ENCODE measurements at regions not wholly inside any gene's neighbourhood (a gene's known extent, or its start where the extent isn't known, plus 50 kb on each side); places are given as distances from the start of the nearest gene placed in this dataset.
A peak's percentile ranks its signal among the peaks of the same experiment; 100 is the strongest.
"Not testable (repeated sequence)": the region's sequence is repeated elsewhere in the genome, so short reads cannot be mapped to it uniquely, and the experiment has no call there.

GRCh38 chr1:94769551-94769950, 50.6 kb upstream of the SLC44A3 start:
- DNase-seq: no peak

DNA sequence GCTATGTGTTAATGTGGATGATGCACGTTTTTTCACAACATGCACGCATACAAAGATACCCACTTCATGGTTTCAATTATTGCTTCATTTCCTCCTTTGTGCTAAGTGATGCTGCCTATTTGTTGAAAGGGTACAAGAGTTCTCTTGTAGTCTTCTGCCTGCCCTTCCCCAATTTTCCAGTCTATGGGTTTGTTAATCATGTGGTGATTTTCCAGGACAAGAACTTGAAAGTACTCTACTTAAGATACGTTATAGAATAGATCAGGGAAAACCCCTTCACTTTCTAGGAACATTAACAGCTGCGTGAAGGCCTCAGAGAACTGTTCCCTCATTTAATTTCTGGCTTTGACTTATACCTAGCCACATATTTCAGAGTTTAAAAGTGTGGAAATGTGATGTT, 52.1 kb upstream of the SLC44A3 start:
- DNase-seq: no peak

DNA sequence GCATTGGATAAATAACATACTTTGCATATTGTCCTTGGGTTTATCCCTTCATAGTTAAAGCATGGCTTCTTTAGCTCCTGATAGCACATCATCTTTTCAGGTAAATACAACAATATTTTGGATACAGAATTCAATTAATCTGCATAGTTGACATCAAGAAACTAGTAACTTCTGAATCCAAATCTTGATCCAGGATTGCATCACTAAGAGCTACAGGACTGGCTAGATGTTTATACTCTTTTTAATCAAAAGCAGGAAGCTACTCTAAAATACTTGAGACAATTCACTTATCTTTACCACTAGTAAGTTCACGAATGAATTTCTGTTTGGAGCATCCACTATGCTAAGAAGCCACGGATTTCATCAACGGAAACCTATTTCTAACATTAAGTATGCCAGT, 54.2 kb upstream of the SLC44A3 start:
- no peak for DNase-seq

- no peak for DNase-seq
Observed at GRCh38 chr1:94759188-94759587, 61.0 kb upstream of the SLC44A3 start.

DNA sequence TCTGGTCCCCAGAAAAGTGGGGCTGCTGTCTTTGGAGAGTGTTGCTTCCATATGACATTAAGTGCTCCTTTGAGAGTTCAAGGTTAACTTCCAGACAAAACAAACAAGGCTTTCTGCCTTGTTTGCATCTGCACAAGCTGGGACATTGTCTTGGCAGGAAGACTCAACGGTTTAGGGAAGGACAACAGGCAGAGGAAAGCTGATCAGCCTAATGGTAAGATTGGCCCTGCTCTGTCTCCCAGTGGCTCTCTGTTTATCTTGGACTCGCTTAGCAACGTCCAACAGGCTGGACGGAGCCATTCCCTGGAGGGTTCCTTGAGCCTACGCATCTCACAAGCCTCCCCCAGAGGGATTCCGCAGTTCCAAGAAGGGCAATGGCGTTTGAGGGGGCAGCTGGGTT, 62.2 kb upstream of the SLC44A3 start:
- no peak for DNase-seq

DNA sequence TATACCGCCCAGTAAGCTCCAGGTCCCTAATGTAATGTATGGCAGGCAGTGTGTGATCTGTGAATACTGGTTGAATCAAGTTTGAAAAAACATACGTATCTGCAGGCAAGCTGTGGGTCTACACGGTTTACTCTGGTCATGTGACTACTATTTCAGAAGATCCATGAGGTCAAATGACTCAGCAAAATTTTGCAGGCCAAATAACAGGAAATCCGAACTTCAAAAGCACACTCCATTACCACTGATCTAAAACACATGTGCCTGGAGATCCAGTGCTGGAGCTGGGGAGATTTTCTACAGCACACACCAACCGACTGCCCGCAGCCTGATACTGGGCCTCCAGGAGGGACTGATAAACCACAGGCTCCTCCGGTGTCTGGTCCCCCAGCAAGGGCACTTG, 64.5 kb upstream of the SLC44A3 start:
- peak in 1 of 5 donors; percentile 57 for DNase-seq

DNA sequence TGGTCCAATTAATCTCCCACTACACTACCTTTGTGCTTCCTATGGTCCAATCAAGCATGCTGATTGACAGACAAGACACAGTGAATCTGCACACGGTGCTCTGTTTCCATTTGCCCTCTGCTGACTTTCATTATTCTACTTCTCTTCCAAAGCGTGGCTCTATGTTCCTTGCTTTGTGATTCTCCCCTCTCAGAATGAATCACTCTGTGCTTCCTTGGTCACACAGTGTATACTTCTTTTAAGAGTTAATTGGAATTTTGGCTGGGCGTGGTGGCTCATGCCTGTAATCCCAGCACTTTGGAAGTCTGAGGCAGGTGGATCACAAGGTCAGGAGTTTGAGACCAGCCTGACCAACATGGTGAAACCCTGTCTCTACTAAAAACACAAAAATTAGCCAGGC, 65.1 kb upstream of the SLC44A3 start:
- DNase-seq: not testable (repeated sequence)

- DNase-seq: no peak
Observed at GRCh38 chr1:94754570-94754969, 65.6 kb upstream of the SLC44A3 start.

GRCh38 chr1:94754095-94754494, 66.1 kb upstream of the SLC44A3 start:
- DNase-seq: no peak

GRCh38 chr1:94753171-94753972, 66.8 kb upstream of the SLC44A3 start:
- no peak for DNase-seq

GRCh38 chr1:94751483-94751882, 68.7 kb upstream of the SLC44A3 start:
- not testable (repeated sequence) for DNase-seq

DNA sequence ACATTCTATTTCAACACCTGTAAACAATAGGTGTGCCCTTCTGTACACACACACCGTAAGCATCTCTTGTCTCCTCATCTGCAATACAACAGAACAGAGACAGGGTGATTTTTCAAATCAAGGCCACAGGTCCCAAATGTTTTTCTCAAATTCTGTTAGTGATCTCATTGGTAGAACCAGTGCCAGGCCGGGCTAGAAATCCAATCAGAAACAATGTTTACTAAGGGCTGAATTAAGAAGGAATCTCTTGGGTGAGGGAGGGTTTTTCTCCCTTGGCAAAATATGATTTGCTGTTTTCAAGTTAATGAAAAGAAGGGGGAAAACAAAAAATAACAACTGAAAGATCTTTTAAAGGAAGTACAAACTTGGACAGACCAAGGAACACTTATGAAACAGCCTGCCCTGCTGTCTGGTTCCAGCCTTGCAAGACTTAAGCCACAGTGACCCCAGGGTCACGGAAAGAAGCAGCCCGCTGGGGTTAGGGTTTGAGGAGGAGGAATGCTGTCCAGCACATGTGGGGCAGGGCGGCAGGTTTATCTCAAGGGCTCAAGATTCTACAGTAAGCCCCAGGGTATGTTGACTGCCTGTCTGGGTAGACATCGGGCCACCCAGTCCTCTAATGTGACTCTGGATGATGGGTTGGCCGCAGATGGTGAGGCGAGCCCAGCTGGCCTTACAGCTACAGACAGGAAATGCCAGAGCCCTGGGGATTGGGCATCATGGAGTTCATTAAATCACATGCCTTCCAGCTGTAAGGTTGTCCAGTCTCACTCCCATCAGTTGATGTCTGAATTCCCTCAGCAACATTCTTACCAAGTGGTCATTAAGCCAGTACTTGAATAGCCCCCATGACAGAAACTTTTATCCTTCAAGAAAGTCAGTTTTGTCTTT, 73.3 kb upstream of the SLC44A3 start:
- no peak for DNase-seq

GRCh38 chr1:94745742-94746141, 74.4 kb upstream of the SLC44A3 start:
- no peak for DNase-seq

- DNase-seq: no peak
Observed at GRCh38 chr1:94743862-94744261, 76.3 kb upstream of the SLC44A3 start.

DNA sequence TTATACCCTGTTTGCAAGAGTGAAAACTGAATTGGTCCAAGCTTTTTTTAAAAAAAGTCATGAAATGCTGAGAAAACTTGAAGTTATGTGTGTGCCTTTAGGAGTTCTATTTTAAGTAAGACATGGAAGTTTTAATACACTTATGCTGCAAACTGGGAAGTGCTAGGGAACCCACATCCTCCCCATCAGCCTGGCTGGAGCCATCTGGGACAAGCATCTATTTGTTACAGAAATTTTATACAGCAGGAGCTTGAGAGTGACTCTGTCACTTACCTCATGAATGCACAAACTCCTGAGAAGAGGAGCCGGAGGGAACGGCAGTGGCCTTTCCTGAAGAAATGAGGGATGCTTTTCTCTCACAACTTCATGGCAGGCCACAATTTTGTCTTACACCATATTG, 78.2 kb upstream of the SLC44A3 start:
- DNase-seq: no peak

DNA sequence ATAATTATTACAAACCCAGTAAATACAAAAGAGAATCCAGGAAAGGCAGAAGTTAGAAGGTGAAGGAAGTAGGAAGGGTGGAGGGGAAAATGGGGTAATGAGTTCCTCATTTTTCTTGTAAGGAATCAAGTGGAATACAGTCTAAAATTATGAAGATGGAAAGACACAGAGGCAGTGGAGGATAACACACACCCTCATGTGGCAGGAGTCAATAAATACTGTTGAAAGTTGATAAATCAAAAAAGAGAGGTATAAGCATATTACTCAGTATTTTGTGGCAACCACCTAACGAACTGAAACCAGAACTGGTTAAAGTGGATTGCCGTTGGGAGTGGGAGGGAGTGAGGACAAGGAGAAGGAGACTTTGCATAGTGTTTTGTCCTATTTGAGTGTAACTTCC, 78.6 kb upstream of the SLC44A3 start:
- DNase-seq: no peak

DNA sequence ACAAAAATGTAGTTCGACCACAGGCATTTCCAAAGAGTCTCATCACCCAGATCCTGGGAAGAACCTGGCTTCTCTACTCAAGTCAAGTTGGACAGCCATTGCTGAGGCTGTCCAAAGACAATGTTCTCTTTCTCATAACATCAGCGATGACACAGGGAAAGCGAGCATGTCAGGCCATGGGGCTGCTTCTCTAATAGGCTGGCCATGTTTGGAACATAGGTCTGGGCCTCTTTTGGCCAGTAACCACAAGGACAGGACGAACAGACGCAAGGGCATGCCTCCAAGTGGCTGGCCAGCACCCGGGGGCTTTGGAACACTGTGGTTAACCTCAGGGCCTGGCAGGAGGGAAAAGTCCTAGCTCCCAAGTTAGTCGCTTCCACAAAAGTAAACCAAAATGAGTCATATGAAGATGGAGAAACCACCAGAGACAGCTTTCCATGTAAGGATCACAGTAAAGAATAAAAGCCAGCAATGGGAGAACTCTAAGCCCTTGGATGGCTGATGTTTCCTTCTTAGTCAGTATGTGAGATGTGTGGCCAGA, 80.6 kb upstream of the SLC44A3 start:
- DNase-seq: no peak

DNA sequence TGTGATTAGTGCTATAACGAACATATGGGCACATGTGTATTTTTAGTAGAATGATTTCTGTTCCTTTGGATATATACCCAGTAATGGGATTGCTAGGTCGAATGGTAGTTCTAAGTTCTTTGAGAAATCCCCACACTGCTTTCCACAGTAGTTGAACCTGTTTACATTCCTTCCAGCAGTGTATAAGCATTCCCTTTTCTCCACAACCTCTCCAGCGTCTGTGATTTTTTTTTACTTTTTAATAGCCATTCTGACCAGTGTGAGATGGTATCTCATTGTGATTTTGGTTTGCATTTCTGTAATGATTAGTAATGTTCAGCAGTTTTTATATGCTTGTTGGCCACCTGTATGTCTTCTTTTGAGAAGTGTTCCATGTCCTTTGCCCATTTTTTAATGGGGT, 81.8 kb upstream of the SLC44A3 start:
- DNase-seq: no peak

GRCh38 chr1:94737124-94737998, 82.8 kb upstream of the SLC44A3 start:
- DNase-seq: no peak

GRCh38 chr1:94736549-94736948, 83.6 kb upstream of the SLC44A3 start:
- no peak for DNase-seq

- DNase-seq: no peak
Observed at GRCh38 chr1:94736073-94736472, 84.1 kb upstream of the SLC44A3 start.

Data from T-helper 1 cell (primary cell).